Breast epithelium (tissue), 3 donors: ENCODE measurements at regions not wholly inside any gene's neighbourhood (a gene's known extent, or its start where the extent isn't known, plus 50 kb on each side); places are given as distances from the start of the nearest gene placed in this dataset.

Experiments used
- CTCF ChIP-seq, 3 donors: fragments of 450-650 bp; IDR thresholded peaks; one replicate each; pipeline ENCODE4 v1.5.1; 2016 to 2017; ENCODE audit warnings: antibody characterized with exemption in 3 of 3, mild to moderate bottlenecking in 3 of 3, moderate library complexity in 3 of 3
- POLR2A ChIP-seq: fragments of 450-650 bp; IDR thresholded peaks from one replicate; pipeline ENCODE4 v1.6.1; 2016; ENCODE audit warnings: antibody characterized with exemption, mild to moderate bottlenecking, moderate library complexity
- POLR2AphosphoS5 ChIP-seq, 3 donors: sonication (generic); formaldehyde crosslinking; IDR thresholded peaks; one replicate each; pipeline ENCODE4 v1.6.1; 2017; ENCODE audit warnings: antibody characterized with exemption in 3 of 3

GRCh38 chr17:70879401-70879800 lies 710.1 kb downstream of the KCNJ2 start:
- no peak for TF ChIP-seq CTCF (IDR thresholded peaks at IDR 0.05)
- TF ChIP-seq POLR2A, result no peak
- no peak for TF ChIP-seq POLR2AphosphoS5 (IDR thresholded peaks at IDR 0.05)
